Caco-2 (cell line): ENCODE measurements at regions not wholly inside any gene's neighbourhood (a gene's known extent, or its start where the extent isn't known, plus 50 kb on each side); places are given as distances from the start of the nearest gene placed in this dataset.

Experiments used
- BruUV-seq: library from RNA; stranded (reverse); fragments of 400-500 nt; replicated peaks from 2 replicates; lab custom pipeline; 2021; lab: Mats Ljungman, UMichigan
- CTCF ChIA-PET: fragments of 300-600 bp; sonication (Branson Sonifier 250); formaldehyde crosslinking; loops from one replicate; lab custom pipeline; 2022; ENCODE audit warnings: antibody characterized with exemption; lab: Charles Lee
- POLR2A ChIA-PET: fragments of 300-600 bp; sonication (Branson Sonifier 250); formaldehyde crosslinking; loops from one replicate; lab custom pipeline; 2022; ENCODE audit warnings: antibody characterized with exemption; lab: Charles Lee
- DNase-seq, 2 experiments: peaks; one replicate each; pipeline versions ENCODE4 v3.0.0 to v3.0.0-alpha.2; 2020 to 2022
- H3K27me3 ChIP-seq: replicated peaks from 2 replicates; pipeline ENCODE4 v1.6.0; 2011; ENCODE audit warnings: low read length; ENCODE audit not compliant: control insufficient read depth, insufficient read depth
- H3K36me3 ChIP-seq: 2 replicates; pipeline ENCODE4 v1.5.1; 2011; ENCODE audit warnings: low read length; ENCODE audit not compliant: control insufficient read depth, insufficient read depth
- H3K4me1 ChIP-seq: fragments of 250-450 bp; sonication (Bioruptor Pico); 2 replicates; pipeline ENCODE4 v1.5.1; 2020; ENCODE audit warnings: mild to moderate bottlenecking
- H3K4me3 ChIP-seq: 2 replicates; pipeline ENCODE4 v1.5.1; 2011; ENCODE audit warnings: low read depth, mild to moderate bottlenecking, control low read depth, low read length
- H3K9me3 ChIP-seq: fragments of 250-450 bp; sonication (Bioruptor Pico); 2 replicates; pipeline ENCODE4 v1.5.1; 2020; ENCODE audit warnings: mild to moderate bottlenecking, moderate library complexity
- H3K27ac Mint-ChIP-seq: one replicate; pipeline ENCODE4 v1.8.0; 2022; ENCODE audit warnings: mixed read lengths; ENCODE audit not compliant: unreplicated experiment
- H3K27me3 Mint-ChIP-seq: one replicate; pipeline ENCODE4 v1.8.0; 2022; ENCODE audit warnings: mixed read lengths; ENCODE audit not compliant: insufficient read depth, unreplicated experiment
- H3K36me3 Mint-ChIP-seq: one replicate; pipeline ENCODE4 v1.8.0; 2022; ENCODE audit warnings: mild to moderate bottlenecking, mixed read lengths; ENCODE audit not compliant: insufficient read depth, unreplicated experiment
- H3K4me1 Mint-ChIP-seq: one replicate; pipeline ENCODE4 v1.8.0; 2022; ENCODE audit warnings: low read depth, mixed read lengths; ENCODE audit not compliant: unreplicated experiment
- H3K4me3 Mint-ChIP-seq: one replicate; pipeline ENCODE4 v1.8.0; 2022; ENCODE audit warnings: mild to moderate bottlenecking, moderate library complexity, mixed read lengths; ENCODE audit not compliant: unreplicated experiment
- H3K9me3 Mint-ChIP-seq: one replicate; pipeline ENCODE4 v1.8.0; 2022; ENCODE audit warnings: mixed read lengths; ENCODE audit not compliant: unreplicated experiment
- CTCF ChIP-seq, 2 experiments: fragments of 200-600 bp in 1 of 2; IDR thresholded peaks; 1 replicate in 1 of 2; 2 replicates in 1 of 2; pipeline versions ENCODE4 v1.5.1 to v1.8.0; 2011 to 2022; ENCODE audit warnings: antibody characterized with exemption in 1 of 2, control low read depth in 1 of 2, inconsistent platforms in 1 of 2, low read depth in 1 of 2, low read length in 1 of 2, mild to moderate bottlenecking in 1 of 2, moderate library complexity in 1 of 2; ENCODE audit not compliant: insufficient read depth in 1 of 2, severe bottlenecking in 1 of 2, unreplicated experiment in 1 of 2
- intact Hi-C: fragments of 100-400 bp; cut with micrococcal nuclease; formaldehyde crosslinking; loops from one replicate; pipeline ENCODE4 v1.10.0; 2022; ENCODE audit not compliant: unreplicated experiment

GRCh38 chr2:196329959-196330358, 158.6 kb upstream of the STK17B start:
- CTCF ChIA-PET: no interaction called here

GRCh38 chr2:196330645-196331044, 159.3 kb upstream of the STK17B start:
- peaks cover 14% of the 10 kb centered on the region for H3K4me1 Mint-ChIP-seq
- no peak for TF ChIP-seq CTCF (IDR thresholded peaks at IDR 0.05; ENCODE audit: insufficient read depth in 1 of 2, low read depth in 1 of 2, low read length in 1 of 2, severe bottlenecking in 1 of 2, unreplicated experiment in 1 of 2)
- H3K4me3 Mint-ChIP-seq: no peak overlapping the region

More at GRCh38 chr2:196329959-196330358, 158.6 kb upstream of the STK17B start:
- intact Hi-C loops: loop anchor here (2.0 kb wide), 1 partner anchor 159 kb away; the partner anchor contains the start of gene STK17B
- H3K36me3 Mint-ChIP-seq: no peaks in the 10 kb centered on the region
- no TSS peak for BruUV-seq
- Histone ChIP-seq H3K4me3 (no peak overlapping the region), H3K4me1 (peaks cover 18% of the 10 kb centered on the region), H3K9me3 (no peaks in the 10 kb centered on the region), H3K27me3 (no peaks in the 10 kb centered on the region), H3K36me3 (no peaks in the 10 kb centered on the region)
- peaks cover 12% of the 10 kb centered on the region for H3K4me1 Mint-ChIP-seq
- no peak for DNase-seq
- H3K27ac Mint-ChIP-seq: no peak overlapping the region
- H3K4me3 Mint-ChIP-seq: no peak overlapping the region
- POLR2A ChIA-PET: no interaction called here
- H3K27me3 Mint-ChIP-seq: no peaks in the 10 kb centered on the region
- no peaks in the 10 kb centered on the region for H3K9me3 Mint-ChIP-seq
- no peak for TF ChIP-seq CTCF (IDR thresholded peaks at IDR 0.05; ENCODE audit: insufficient read depth in 1 of 2, low read depth in 1 of 2, low read length in 1 of 2, severe bottlenecking in 1 of 2, unreplicated experiment in 1 of 2)

GRCh38 chr2:196331143-196331542, 159.8 kb upstream of the STK17B start:
- no TSS peak for BruUV-seq
- no peaks in the 10 kb centered on the region for H3K9me3 Mint-ChIP-seq
- no peak overlapping the region for H3K27ac Mint-ChIP-seq
- CTCF ChIA-PET: no interaction called here
- DNase-seq: no peak
- no peak for TF ChIP-seq CTCF (IDR thresholded peaks at IDR 0.05; ENCODE audit: insufficient read depth in 1 of 2, low read depth in 1 of 2, low read length in 1 of 2, severe bottlenecking in 1 of 2, unreplicated experiment in 1 of 2)
- no peak overlapping the region for H3K4me3 ChIP-seq
- no peaks in the 10 kb centered on the region for H3K9me3 ChIP-seq
- peaks cover 19% of the 10 kb centered on the region for H3K4me1 Mint-ChIP-seq
- POLR2A ChIA-PET: interaction anchor here (0.6 kb wide), 1 partner anchor 160 kb away, joined by 3 read pairs; the partner anchor contains the start of gene STK17B
- no peaks in the 10 kb centered on the region for H3K27me3 ChIP-seq
- H3K4me3 Mint-ChIP-seq: no peak overlapping the region
- intact Hi-C loops: loop anchor here (2.0 kb wide), 1 partner anchor 160 kb away; the partner anchor contains the start of gene STK17B
- H3K36me3 Mint-ChIP-seq: no peaks in the 10 kb centered on the region
- no peaks in the 10 kb centered on the region for H3K36me3 ChIP-seq
- no peaks in the 10 kb centered on the region for H3K27me3 Mint-ChIP-seq
- H3K4me1 ChIP-seq: peaks cover 16% of the 10 kb centered on the region

More at GRCh38 chr2:196330645-196331044, 159.3 kb upstream of the STK17B start:
- Mint-ChIP-seq H3K36me3 (no peaks in the 10 kb centered on the region), H3K27me3 (no peaks in the 10 kb centered on the region), H3K9me3 (no peaks in the 10 kb centered on the region), H3K27ac (no peak overlapping the region)
- no peak overlapping the region for H3K4me3 ChIP-seq
- no peaks in the 10 kb centered on the region for H3K27me3 ChIP-seq
- CTCF ChIA-PET: no interaction called here
- H3K36me3 ChIP-seq: no peaks in the 10 kb centered on the region
- intact Hi-C loops: loop anchor here (2.0 kb wide), 1 partner anchor 160 kb away; the partner anchor contains the start of gene STK17B
- no peak for DNase-seq
- POLR2A ChIA-PET: interaction anchor here (0.6 kb wide), 1 partner anchor 159 kb away, joined by 3 read pairs; the partner anchor contains the start of gene STK17B
- peaks cover 18% of the 10 kb centered on the region for H3K4me1 ChIP-seq
- H3K9me3 ChIP-seq: no peaks in the 10 kb centered on the region
- BruUV-seq: no TSS peak
